GM21576 (cell line): ENCODE measurements at regions not wholly inside any gene's neighbourhood (a gene's known extent, or its start where the extent isn't known, plus 50 kb on each side); places are given as distances from the start of the nearest gene placed in this dataset.

ENCODE experiments used
- ATAC-seq: cut with Tn5 transposase; IDR thresholded peaks from one replicate; pipeline ENCODE4 v1.9.1; 2021; ENCODE audit warnings: mild to moderate bottlenecking, moderate library complexity; ENCODE audit not compliant: unreplicated experiment

- no peak for ATAC-seq
These were observed 211.0 kb upstream of the NT5C1B start for GRCh38 chr2:18800240-18800971.

- no peak for ATAC-seq
These were observed 210.0 kb upstream of the NT5C1B start for GRCh38 chr2:18799397-18799796.

GRCh38 chr2:18797133-18797845 lies 207.9 kb upstream of the NT5C1B start:
- ATAC-seq, result no peak

GRCh38 chr2:18795906-18796305 lies 206.5 kb upstream of the NT5C1B start:
- no peak for ATAC-seq

GRCh38 chr2:18792684-18793083 lies 203.3 kb upstream of the NT5C1B start:
- ATAC-seq, result no peak

GRCh38 chr2:18792226-18792629 lies 202.9 kb upstream of the NT5C1B start:
- ATAC-seq, result no peak

GRCh38 chr2:18791172-18791797 lies 201.9 kb upstream of the NT5C1B start:
- ATAC-seq, result no peak

- ATAC-seq, result no peak
These were observed 201.3 kb upstream of the NT5C1B start for GRCh38 chr2:18790509-18791171.

- ATAC-seq, result no peak
These were observed 199.2 kb upstream of the NT5C1B start for GRCh38 chr2:18788592-18788991.

- no peak for ATAC-seq
These were observed 198.4 kb upstream of the NT5C1B start for GRCh38 chr2:18787726-18788125.

- ATAC-seq, result no peak
These were observed 194.9 kb upstream of the NT5C1B start for GRCh38 chr2:18784245-18784644.

GRCh38 chr2:18781541-18782280 lies 192.3 kb upstream of the NT5C1B start:
- ATAC-seq, result no peak

- ATAC-seq, result no peak
These were observed 188.0 kb upstream of the NT5C1B start for GRCh38 chr2:18777250-18777812.

GRCh38 chr2:18771212-18771611 lies 181.8 kb upstream of the NT5C1B start:
- ATAC-seq, result no peak

- no peak for ATAC-seq
These were observed 174.0 kb upstream of the NT5C1B start for GRCh38 chr2:18763338-18763737.

GRCh38 chr2:18762667-18763066 lies 173.3 kb upstream of the NT5C1B start:
- no peak for ATAC-seq

- no peak for ATAC-seq
These were observed 164.9 kb upstream of the NT5C1B start for GRCh38 chr2:18754286-18754685.

- no peak for ATAC-seq
These were observed 164.4 kb upstream of the NT5C1B start for GRCh38 chr2:18753722-18754121.

- ATAC-seq, result no peak
These were observed 163.5 kb upstream of the NT5C1B start for GRCh38 chr2:18752667-18753422.

- ATAC-seq, result no peak
These were observed 162.7 kb upstream of the NT5C1B start for GRCh38 chr2:18752022-18752493.
